ENCODE measurements at regions not wholly inside any gene's neighbourhood (a gene's known extent, or its start where the extent isn't known, plus 50 kb on each side); places are given as distances from the start of the nearest gene placed in this dataset.

GRCh38 chr7:27349621-27350020 lies 107.0 kb downstream of the EVX1 start:
- TF ChIP-seq CTCF (IDR thresholded peaks at IDR 0.05; ENCODE audit: low read depth, low read length, poor library complexity, severe bottlenecking) (no peak), EZH2phosphoT487 (IDR thresholded peaks at IDR 0.05; ENCODE audit: borderline replicate concordance, low read length) (no peak)
